ENCODE measurements at regions not wholly inside any gene's neighbourhood (a gene's known extent, or its start where the extent isn't known, plus 50 kb on each side); places are given as distances from the start of the nearest gene placed in this dataset.

GRCh38 chr9:78682216-78682615 is 385.3 kb downstream of the PSAT1 start:
- Histone ChIP-seq H3K9me3 (ENCODE audit: control insufficient read depth, insufficient read depth, low read depth, low read length) (no peaks in the 10 kb centered on the region), H3K27me3 (ENCODE audit: control insufficient read depth, insufficient read depth, low read length) (no peaks in the 10 kb centered on the region), H3K79me2 (ENCODE audit: control insufficient read depth, insufficient read depth, low read length) (no peaks in the 10 kb centered on the region), H3K36me3 (ENCODE audit: control insufficient read depth, insufficient read depth, low read length) (no peaks in the 10 kb centered on the region), H3K9ac (ENCODE audit: insufficient read depth, low read length) (no peak overlapping the region), H2AFZ (ENCODE audit: low read length) (no peak overlapping the region), H3K4me3 (replicated peaks in 1 of 4; ENCODE audit: control extremely low read depth in 1 of 4, insufficient read depth in 1 of 4, low read depth in 3 of 4, low read length in 4 of 4) (no peak overlapping the region), H3K4me1 (ENCODE audit: control insufficient read depth, extremely low read depth, insufficient read depth, low read length) (no peaks in the 10 kb centered on the region), H4K20me1 (ENCODE audit: control insufficient read depth, extremely low read depth, insufficient read depth, low read length) (no peaks in the 10 kb centered on the region), H3K4me2 (ENCODE audit: extremely low read depth, insufficient read depth, low read length) (no peak overlapping the region), H3K27ac (ENCODE audit: insufficient read depth, low read length) (no peak overlapping the region)
- DNase-seq (ENCODE audit: low read depth in 2 of 2) = peak in 1 of 2 donors; percentile 46
- TF ChIP-seq EZH2 (IDR thresholded peaks at IDR 0.05; ENCODE audit: low read length, missing control alignments) = no peak
- TF ChIP-seq CTCF (conservative IDR thresholded peaks at IDR 0.05 in 1 of 2, IDR thresholded peaks at IDR 0.05 in 1 of 2; ENCODE audit: low read depth in 1 of 2, low read length in 2 of 2) = no peak

GRCh38 chr9:78685471-78685870 is 388.5 kb downstream of the PSAT1 start:
- TF ChIP-seq EZH2 (IDR thresholded peaks at IDR 0.05; ENCODE audit: low read length, missing control alignments) = no peak
- no peak for TF ChIP-seq CTCF (conservative IDR thresholded peaks at IDR 0.05 in 1 of 2, IDR thresholded peaks at IDR 0.05 in 1 of 2; ENCODE audit: low read depth in 1 of 2, low read length in 2 of 2)
- no peak overlapping the region for H3K4me2 ChIP-seq (ENCODE audit: extremely low read depth, insufficient read depth, low read length)
- DNase-seq (ENCODE audit: low read depth in 2 of 2) = peak in 1 of 2 donors; percentile 40
- no peaks in the 10 kb centered on the region for H3K79me2 ChIP-seq (ENCODE audit: control insufficient read depth, insufficient read depth, low read length)
- no peak overlapping the region for H3K4me3 ChIP-seq (replicated peaks in 1 of 4; ENCODE audit: control extremely low read depth in 1 of 4, insufficient read depth in 1 of 4, low read depth in 3 of 4, low read length in 4 of 4)
- no peaks in the 10 kb centered on the region for H3K9me3 ChIP-seq (ENCODE audit: control insufficient read depth, insufficient read depth, low read depth, low read length)
- no peak overlapping the region for H3K9ac ChIP-seq (ENCODE audit: insufficient read depth, low read length)
- no peak overlapping the region for H3K27ac ChIP-seq (ENCODE audit: insufficient read depth, low read length)
- H3K4me1 ChIP-seq (ENCODE audit: control insufficient read depth, extremely low read depth, insufficient read depth, low read length) = no peaks in the 10 kb centered on the region
- no peaks in the 10 kb centered on the region for H4K20me1 ChIP-seq (ENCODE audit: control insufficient read depth, extremely low read depth, insufficient read depth, low read length)
- no peaks in the 10 kb centered on the region for H3K27me3 ChIP-seq (ENCODE audit: control insufficient read depth, insufficient read depth, low read length)
- no peaks in the 10 kb centered on the region for H3K36me3 ChIP-seq (ENCODE audit: control insufficient read depth, insufficient read depth, low read length)
- no peak overlapping the region for H2AFZ ChIP-seq (ENCODE audit: low read length)

- no peaks in the 10 kb centered on the region for H3K4me1 ChIP-seq (ENCODE audit: control insufficient read depth, extremely low read depth, insufficient read depth, low read length)
- H3K79me2 ChIP-seq (ENCODE audit: control insufficient read depth, insufficient read depth, low read length) = no peaks in the 10 kb centered on the region
- no peak overlapping the region for H2AFZ ChIP-seq (ENCODE audit: low read length)
- no peaks in the 10 kb centered on the region for H3K9me3 ChIP-seq (ENCODE audit: control insufficient read depth, insufficient read depth, low read depth, low read length)
- no peak overlapping the region for H3K27ac ChIP-seq (ENCODE audit: insufficient read depth, low read length)
- no peak overlapping the region for H3K9ac ChIP-seq (ENCODE audit: insufficient read depth, low read length)
- no peak overlapping the region for H3K4me3 ChIP-seq (replicated peaks in 1 of 4; ENCODE audit: control extremely low read depth in 1 of 4, insufficient read depth in 1 of 4, low read depth in 3 of 4, low read length in 4 of 4)
- no peaks in the 10 kb centered on the region for H3K36me3 ChIP-seq (ENCODE audit: control insufficient read depth, insufficient read depth, low read length)
- H3K4me2 ChIP-seq (ENCODE audit: extremely low read depth, insufficient read depth, low read length) = no peak overlapping the region
- H4K20me1 ChIP-seq (ENCODE audit: control insufficient read depth, extremely low read depth, insufficient read depth, low read length) = no peaks in the 10 kb centered on the region
- TF ChIP-seq EZH2 (IDR thresholded peaks at IDR 0.05; ENCODE audit: low read length, missing control alignments) (no peak), CTCF (conservative IDR thresholded peaks at IDR 0.05 in 1 of 2, IDR thresholded peaks at IDR 0.05 in 1 of 2; ENCODE audit: low read depth in 1 of 2, low read length in 2 of 2) (no peak)
- H3K27me3 ChIP-seq (ENCODE audit: control insufficient read depth, insufficient read depth, low read length) = no peaks in the 10 kb centered on the region
- DNase-seq (ENCODE audit: low read depth in 2 of 2) = no peak
Measured at GRCh38 chr9:78688796-78689195, 391.9 kb downstream of the PSAT1 start.
